MM.1S (cell line): ENCODE measurements at regions not wholly inside any gene's neighbourhood (a gene's known extent, or its start where the extent isn't known, plus 50 kb on each side); places are given as distances from the start of the nearest gene placed in this dataset.

Experiments
- DNase-seq: peaks from one replicate; pipeline ENCODE4 v3.0.0-alpha.2; 2015
- H2AFZ ChIP-seq: fragments of 300-600 bp; sonication (generic); 2 replicates; pipeline ENCODE4 v1.6.0; 2016; ENCODE audit warnings: antibody characterized with exemption, low read length
- H3F3A ChIP-seq: fragments of 300-600 bp; sonication (generic); 2 replicates; pipeline ENCODE4 v1.6.1; 2016; ENCODE audit warnings: mild to moderate bottlenecking, antibody characterized with exemption, low read length, moderate library complexity, mixed read lengths; ENCODE audit not compliant: insufficient read depth
- H3K27ac ChIP-seq: fragments of 300-600 bp; sonication (generic); 2 replicates; pipeline ENCODE4 v1.5.1; 2016; ENCODE audit warnings: mild to moderate bottlenecking, low read length
- H3K27me3 ChIP-seq: fragments of 300-600 bp; sonication (generic); replicated peaks from 2 replicates; pipeline ENCODE4 v1.6.0; 2016; ENCODE audit warnings: low read length; ENCODE audit not compliant: insufficient read depth
- H3K36me3 ChIP-seq: fragments of 300-600 bp; sonication (generic); replicated peaks from 2 replicates; pipeline ENCODE4 v1.6.1; 2016; ENCODE audit warnings: mild to moderate bottlenecking, low read length, mixed read lengths; ENCODE audit not compliant: insufficient read depth
- H3K4me1 ChIP-seq: fragments of 300-600 bp; sonication (generic); 2 replicates; pipeline ENCODE4 v1.6.1; 2016; ENCODE audit warnings: low read length, mixed read lengths
- H3K4me2 ChIP-seq: fragments of 300-600 bp; sonication (generic); 2 replicates; pipeline ENCODE4 v1.6.0; 2016; ENCODE audit warnings: low read depth, low read length
- H3K4me3 ChIP-seq: fragments of 300-600 bp; sonication (generic); 2 replicates; pipeline ENCODE4 v1.5.1; 2016; ENCODE audit warnings: low read length, mixed read lengths
- H3K79me2 ChIP-seq: fragments of 300-600 bp; sonication (generic); 2 replicates; pipeline ENCODE4 v1.6.1; 2016; ENCODE audit warnings: mixed run types, low read length, mixed read lengths
- H3K9ac ChIP-seq: fragments of 300-600 bp; sonication (generic); 2 replicates; pipeline ENCODE4 v1.6.1; 2016; ENCODE audit warnings: low read length, mixed read lengths
- H3K9me2 ChIP-seq: fragments of 300-600 bp; sonication (generic); replicated peaks from 2 replicates; pipeline ENCODE4 v1.6.1; 2016; ENCODE audit warnings: mild to moderate bottlenecking, low read length, mixed read lengths; ENCODE audit not compliant: insufficient read depth
- H3K9me3 ChIP-seq: fragments of 300-600 bp; sonication (generic); replicated peaks from 2 replicates; pipeline ENCODE4 v1.6.1; 2016; ENCODE audit warnings: mild to moderate bottlenecking, low read length, mixed read lengths; ENCODE audit not compliant: insufficient read depth
- H4K20me1 ChIP-seq: fragments of 300-600 bp; sonication (generic); 2 replicates; pipeline ENCODE4 v1.6.1; 2016; ENCODE audit warnings: mild to moderate bottlenecking, low read length, moderate library complexity, mixed read lengths; ENCODE audit not compliant: insufficient read depth
- CTCF ChIP-seq: fragments of 300-600 bp; sonication (generic); IDR thresholded peaks from 2 replicates; pipeline ENCODE4 v1.5.1; 2016; ENCODE audit warnings: antibody characterized with exemption, low read length, mixed read lengths
- EZH2 ChIP-seq: fragments of 300-600 bp; sonication (generic); optimal IDR thresholded peaks from 2 replicates; pipeline ENCODE3; 2017; ENCODE audit warnings: low read depth, mild to moderate bottlenecking, antibody characterized with exemption, low read length, mixed read lengths
- EZH2phosphoT487 ChIP-seq: fragments of 300-600 bp; sonication (generic); IDR thresholded peaks from 2 replicates; pipeline ENCODE4 v1.6.1; 2018; ENCODE audit warnings: antibody characterized with exemption, low read length

GRCh38 chr18:25724997-25725396, 365.4 kb downstream of the SS18 start:
- H3F3A ChIP-seq: no peaks in the 10 kb centered on the region
- no peak overlapping the region for H3K4me3 ChIP-seq
- H3K9me3 ChIP-seq: no peaks in the 10 kb centered on the region
- H3K79me2 ChIP-seq: no peaks in the 10 kb centered on the region
- H3K4me2 ChIP-seq: no peak overlapping the region
- no peak for TF ChIP-seq CTCF
- no peak for TF ChIP-seq EZH2
- no peak for TF ChIP-seq EZH2phosphoT487
- no peak overlapping the region for H3K27ac ChIP-seq
- H3K36me3 ChIP-seq: no peaks in the 10 kb centered on the region
- H3K9ac ChIP-seq: no peak overlapping the region
- H3K9me2 ChIP-seq: no peaks in the 10 kb centered on the region
- H3K4me1 ChIP-seq: no peaks in the 10 kb centered on the region
- no peak overlapping the region for H2AFZ ChIP-seq
- no peaks in the 10 kb centered on the region for H4K20me1 ChIP-seq
- DNase-seq: no peak
- no peaks in the 10 kb centered on the region for H3K27me3 ChIP-seq

- DNase-seq: no peak
- Histone ChIP-seq H3K9ac (no peak overlapping the region), H3K36me3 (no peaks in the 10 kb centered on the region)
Measured at GRCh38 chr18:25724121-25724520, 366.3 kb downstream of the SS18 start.

GRCh38 chr18:25713103-25713502, 361.1 kb upstream of the ZNF521 start:
- Histone ChIP-seq H3K36me3 (no peaks in the 10 kb centered on the region), H3K79me2 (no peaks in the 10 kb centered on the region), H3K9me2 (no peaks in the 10 kb centered on the region), H3K9me3 (no peaks in the 10 kb centered on the region), H4K20me1 (no peaks in the 10 kb centered on the region), H3K4me1 (no peaks in the 10 kb centered on the region), H3K9ac (no peak overlapping the region), H3K27me3 (no peaks in the 10 kb centered on the region), H2AFZ (no peak overlapping the region), H3K4me2 (no peak overlapping the region), H3K4me3 (no peak overlapping the region), H3K27ac (no peak overlapping the region), H3F3A (no peaks in the 10 kb centered on the region)
- TF ChIP-seq EZH2 (no peak), EZH2phosphoT487 (no peak), CTCF (no peak)
- DNase-seq: no peak

More at GRCh38 chr18:25724121-25724520, 366.3 kb downstream of the SS18 start:
- no peak overlapping the region for H2AFZ ChIP-seq
- no peak overlapping the region for H3K27ac ChIP-seq
- H3K9me2 ChIP-seq: no peaks in the 10 kb centered on the region
- no peaks in the 10 kb centered on the region for H3K4me1 ChIP-seq
- H3K79me2 ChIP-seq: no peaks in the 10 kb centered on the region
- TF ChIP-seq CTCF (no peak), EZH2 (no peak), EZH2phosphoT487 (no peak)
- H3F3A ChIP-seq: no peaks in the 10 kb centered on the region
- H4K20me1 ChIP-seq: no peaks in the 10 kb centered on the region
- H3K27me3 ChIP-seq: no peaks in the 10 kb centered on the region
- H3K4me3 ChIP-seq: no peak overlapping the region
- no peaks in the 10 kb centered on the region for H3K9me3 ChIP-seq
- H3K4me2 ChIP-seq: no peak overlapping the region
